Testis (tissue), 2 donors: ENCODE measurements at regions not wholly inside any gene's neighbourhood (a gene's known extent, or its start where the extent isn't known, plus 50 kb on each side); places are given as distances from the start of the nearest gene placed in this dataset.

ENCODE experiments used
- DNase-seq: peaks from one replicate; pipeline ENCODE4 v3.0.0-alpha.2; 2019
- H3K27ac ChIP-seq, 2 donors: fragments of 200-600 bp; sonication (generic); one replicate each; pipeline ENCODE4 v1.5.1; 2019
- H3K27me3 ChIP-seq: fragments of 200-600 bp; sonication (generic); one replicate; pipeline ENCODE4 v1.5.1; 2019
- H3K36me3 ChIP-seq: fragments of 200-600 bp; sonication (generic); one replicate; pipeline ENCODE4 v1.5.1; 2017; ENCODE audit warnings: low read depth; ENCODE audit errors: missing control alignments
- H3K4me1 ChIP-seq: fragments of 200-600 bp; sonication (generic); one replicate; pipeline ENCODE4 v1.5.1; 2019
- H3K4me3 ChIP-seq, 2 donors: fragments of 200-600 bp; sonication (generic); one replicate each; pipeline ENCODE4 v1.5.1; 2017 to 2019
- H3K9me3 ChIP-seq: fragments of 200-600 bp; sonication (generic); one replicate; pipeline ENCODE4 v1.5.1; 2017
- POLR2A ChIP-seq: fragments of 450-650 bp; IDR thresholded peaks from one replicate; pipeline ENCODE4 v1.6.1; 2017; ENCODE audit warnings: antibody characterized with exemption, mild to moderate bottlenecking, moderate library complexity
- WGBS, 2 donors: methylation state at CpG; one replicate each; pipeline ENCODE4 v1.1.5; 2018; 5-methylcytosine and 5-hydroxymethylcytosine counted together
- intact Hi-C: fragments of 100-400 bp; cut with DNase I; formaldehyde crosslinking; loops from one replicate; pipeline ENCODE4 v1.15.1; 2023; ENCODE audit warnings: low total_unique reads
- TF ChIP-seq, protein P1 (sequence below), 3 experiments: fragments of 450-650 bp in 2 of 3; fragments of 200-600 bp in 1 of 3; sonication (generic) in 1 of 3; IDR thresholded peaks; one replicate each; pipeline ENCODE4 v1.5.1; 2016 to 2019; ENCODE audit warnings: antibody characterized with exemption in 3 of 3, mild to moderate bottlenecking in 2 of 3, moderate library complexity in 1 of 3

DNA sequence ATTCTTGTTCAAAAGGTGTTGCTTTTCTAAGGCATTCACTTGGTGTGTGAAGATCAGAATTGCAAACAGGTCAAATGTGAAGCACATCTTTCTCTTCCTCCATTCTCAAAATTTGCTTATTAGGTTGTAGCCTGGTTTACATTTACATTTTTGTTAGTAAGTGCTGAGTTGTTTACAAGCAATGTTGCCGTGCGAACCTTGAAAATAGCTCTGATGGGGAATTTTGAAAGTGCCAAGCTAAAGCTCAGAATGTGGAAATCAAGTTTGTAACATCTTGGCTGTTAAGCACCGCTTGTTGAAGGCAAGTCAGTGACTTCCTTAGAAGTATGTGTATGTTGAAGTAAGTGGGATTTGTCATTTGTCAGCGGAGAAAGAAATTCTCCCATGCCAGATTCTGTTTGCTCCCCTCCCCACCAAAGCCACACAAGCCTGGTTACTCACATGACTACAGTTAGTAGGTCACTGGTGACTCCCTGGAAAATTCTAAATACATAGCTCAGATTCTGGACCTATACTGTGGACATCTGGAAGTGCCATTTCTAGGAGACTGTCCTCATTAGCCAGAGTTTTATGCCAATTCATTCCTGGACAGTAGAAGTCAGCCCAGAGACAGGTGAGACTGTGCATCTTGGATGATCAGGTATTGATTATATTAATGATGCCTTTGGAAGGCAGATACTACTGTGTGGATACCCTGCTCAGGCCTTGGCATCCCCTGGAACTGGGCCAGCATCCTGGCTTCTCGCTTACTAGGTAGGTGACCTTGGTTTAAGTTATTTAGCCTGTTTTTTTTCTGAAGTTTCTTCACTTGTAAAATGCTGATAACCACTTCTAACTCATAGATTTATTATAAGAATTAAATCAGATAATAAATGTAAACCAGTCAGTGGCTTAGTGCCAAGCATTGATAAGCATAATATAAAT is 390.6 kb upstream of the SEMA6D start:
- H3K4me3 ChIP-seq, result no peak overlapping the region
- H3K27ac ChIP-seq, result no peak overlapping the region
- no peak for TF ChIP-seq POLR2A
- TF ChIP-seq, protein P1, sequence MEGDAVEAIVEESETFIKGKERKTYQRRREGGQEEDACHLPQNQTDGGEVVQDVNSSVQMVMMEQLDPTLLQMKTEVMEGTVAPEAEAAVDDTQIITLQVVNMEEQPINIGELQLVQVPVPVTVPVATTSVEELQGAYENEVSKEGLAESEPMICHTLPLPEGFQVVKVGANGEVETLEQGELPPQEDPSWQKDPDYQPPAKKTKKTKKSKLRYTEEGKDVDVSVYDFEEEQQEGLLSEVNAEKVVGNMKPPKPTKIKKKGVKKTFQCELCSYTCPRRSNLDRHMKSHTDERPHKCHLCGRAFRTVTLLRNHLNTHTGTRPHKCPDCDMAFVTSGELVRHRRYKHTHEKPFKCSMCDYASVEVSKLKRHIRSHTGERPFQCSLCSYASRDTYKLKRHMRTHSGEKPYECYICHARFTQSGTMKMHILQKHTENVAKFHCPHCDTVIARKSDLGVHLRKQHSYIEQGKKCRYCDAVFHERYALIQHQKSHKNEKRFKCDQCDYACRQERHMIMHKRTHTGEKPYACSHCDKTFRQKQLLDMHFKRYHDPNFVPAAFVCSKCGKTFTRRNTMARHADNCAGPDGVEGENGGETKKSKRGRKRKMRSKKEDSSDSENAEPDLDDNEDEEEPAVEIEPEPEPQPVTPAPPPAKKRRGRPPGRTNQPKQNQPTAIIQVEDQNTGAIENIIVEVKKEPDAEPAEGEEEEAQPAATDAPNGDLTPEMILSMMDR (IDR thresholded peaks at IDR 0.05), result no peak
- intact Hi-C loops, result no loop called here
- 78 to 81% methylated on average over 5 of the region's 5 CpGs for whole genome bisulfite sequencing, 2 donors
- H3K27me3 ChIP-seq, result no peaks in the 10 kb centered on the region
- DNase-seq, result no peak
- no peaks in the 10 kb centered on the region for H3K4me1 ChIP-seq
- no peaks in the 10 kb centered on the region for H3K36me3 ChIP-seq
- no peaks in the 10 kb centered on the region for H3K9me3 ChIP-seq

DNA sequence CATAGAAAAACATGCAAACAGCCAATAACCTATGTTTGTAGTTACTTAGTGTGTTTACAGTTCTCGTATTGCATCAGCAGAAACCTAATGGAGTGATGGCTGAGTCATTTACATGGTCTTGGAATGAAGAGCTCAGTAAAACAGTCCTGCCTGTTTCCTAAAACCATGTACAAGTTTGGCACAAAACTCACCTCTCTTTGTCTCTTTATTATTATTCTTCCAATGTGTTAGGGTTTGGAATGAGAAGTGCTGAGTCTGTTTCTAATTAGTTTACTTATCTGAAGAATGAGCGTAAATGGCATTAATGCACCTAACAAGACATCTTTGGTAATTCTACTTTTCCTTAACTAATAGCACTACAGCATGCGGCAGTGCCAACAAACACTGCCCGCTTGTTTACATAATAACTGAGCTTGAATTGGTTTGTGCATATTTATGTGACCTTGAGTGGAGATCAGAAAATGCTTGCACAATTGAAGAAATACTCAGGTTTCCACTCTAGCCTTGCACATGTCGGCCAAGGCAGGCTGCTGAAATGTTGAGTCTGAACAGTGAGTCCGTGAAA is 385.4 kb upstream of the SEMA6D start:
- intact Hi-C loops, result no loop called here
- DNase-seq, result peak; percentile 44
- TF ChIP-seq, protein P1 (IDR thresholded peaks at IDR 0.05), result no peak
- no peak for TF ChIP-seq POLR2A
- 47 to 55% methylated on average over 6 of the region's 6 CpGs for WGBS, 2 donors
- H3K36me3 ChIP-seq, result no peaks in the 10 kb centered on the region
- H3K27me3 ChIP-seq, result no peaks in the 10 kb centered on the region
- H3K4me1 ChIP-seq, result peaks cover 9% of the 10 kb centered on the region
- H3K9me3 ChIP-seq, result no peaks in the 10 kb centered on the region
- no peak overlapping the region for H3K4me3 ChIP-seq
- no peak overlapping the region for H3K27ac ChIP-seq

DNA sequence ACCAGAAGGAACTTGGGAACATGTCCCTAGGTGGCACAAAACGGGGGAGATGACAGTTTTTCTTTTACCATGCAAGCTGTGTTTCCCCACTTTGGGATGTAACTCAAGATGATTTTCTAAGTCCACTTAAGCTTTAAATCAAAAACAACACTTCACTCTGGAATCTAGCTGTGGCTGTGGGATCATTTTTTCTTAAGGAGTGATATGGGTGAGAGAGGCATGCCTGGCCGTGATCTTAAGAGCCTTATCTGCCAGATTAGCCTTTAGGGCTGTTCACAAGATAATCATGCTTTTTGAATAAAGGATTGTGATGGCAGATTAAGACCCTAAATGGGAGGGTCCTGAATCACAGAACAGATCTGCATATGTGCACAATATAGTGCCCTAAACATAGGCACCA is 384.8 kb upstream of the SEMA6D start:
- intact Hi-C loops, result no loop called here
- 26 to 27% methylated on average over 2 of the region's 2 CpGs for WGBS, 2 donors
- no peak for TF ChIP-seq POLR2A
- TF ChIP-seq, protein P1 (IDR thresholded peaks at IDR 0.05), result no peak

DNA sequence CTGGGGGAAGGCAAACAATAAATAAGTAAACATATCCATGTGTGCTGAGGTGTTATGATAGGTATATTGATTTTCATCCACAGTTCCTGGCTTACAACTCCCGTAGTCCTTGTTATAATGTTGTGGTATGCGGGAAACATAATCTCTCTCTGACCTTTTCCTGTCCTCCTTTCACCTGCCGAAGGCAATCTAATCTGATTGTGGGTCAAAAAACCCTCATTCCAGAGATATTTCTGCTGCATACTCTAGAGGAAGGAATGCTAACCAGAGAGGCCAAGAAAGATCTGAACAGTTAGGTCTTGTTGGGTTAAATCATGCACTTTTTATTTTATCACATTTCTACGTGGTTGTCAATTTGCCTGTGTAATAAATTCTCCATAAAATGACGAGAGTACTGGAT is 383.6 kb upstream of the SEMA6D start:
- no peak overlapping the region for H3K27ac ChIP-seq
- no peak overlapping the region for H3K4me3 ChIP-seq
- no peaks in the 10 kb centered on the region for H3K36me3 ChIP-seq
- intact Hi-C loops, result no loop called here
- no peak for DNase-seq
- H3K4me1 ChIP-seq, result peaks cover 9% of the 10 kb centered on the region
- no peaks in the 10 kb centered on the region for H3K27me3 ChIP-seq
- H3K9me3 ChIP-seq, result no peaks in the 10 kb centered on the region
- TF ChIP-seq, protein P1 (IDR thresholded peaks at IDR 0.05), result no peak
- no peak for TF ChIP-seq POLR2A
- WGBS, 2 donors, result 82 to 85% methylated on average over 5 of the region's 5 CpGs

More for the DNA sequence above, 384.8 kb upstream of the SEMA6D start:
- Histone ChIP-seq H3K4me3 (no peak overlapping the region), H3K4me1 (peaks cover 9% of the 10 kb centered on the region), H3K36me3 (no peaks in the 10 kb centered on the region), H3K9me3 (no peaks in the 10 kb centered on the region), H3K27ac (no peak overlapping the region), H3K27me3 (no peaks in the 10 kb centered on the region)
- DNase-seq, result no peak
